ENCODE measurements at regions not wholly inside any gene's neighbourhood (a gene's known extent, or its start where the extent isn't known, plus 50 kb on each side); places are given as distances from the start of the nearest gene placed in this dataset.

GRCh38 chr13:92963029-92963428 is 263.6 kb upstream of the GPC6 start:
- DNase-seq = no peak
- no peak overlapping the region for H3K4me2 ChIP-seq
- H3K4me1 ChIP-seq (ENCODE audit: control insufficient read depth in 1 of 2, insufficient read depth in 2 of 2, low read depth in 1 of 2, low read length in 1 of 2) = no peaks in the 10 kb centered on the region
- no peaks in the 10 kb centered on the region for H3K9me2 ChIP-seq
- no peak overlapping the region for H3K9ac ChIP-seq
- POLR2A ChIA-PET = no interaction called here
- no peaks in the 10 kb centered on the region for H3K36me3 ChIP-seq (replicated peaks in 1 of 2; ENCODE audit: control insufficient read depth in 1 of 2, insufficient read depth in 2 of 2, low read length in 1 of 2)
- no peaks in the 10 kb centered on the region for H4K20me1 ChIP-seq (ENCODE audit: insufficient read depth)
- 80% methylated on average over 1 of the region's 1 CpG for WGBS (ENCODE audit: low lambda C conversion rate)
- no peaks in the 10 kb centered on the region for H3K79me2 ChIP-seq (ENCODE audit: insufficient read depth)
- H3K4me3 ChIP-seq (ENCODE audit: low read depth in 2 of 2, low read length in 1 of 2) = no peak overlapping the region
- TF ChIP-seq FOSL2 (IDR thresholded peaks at IDR 0.05; ENCODE audit: borderline replicate concordance, low read depth) = no peak
- TF ChIP-seq JUND (IDR thresholded peaks at IDR 0.05) = no peak
- TF ChIP-seq MXI1 (IDR thresholded peaks at IDR 0.05; ENCODE audit: low read depth, low read length) = no peak
- no peak for TF ChIP-seq FOXM1 (IDR thresholded peaks at IDR 0.05; ENCODE audit: low read depth)
- no peak for TF ChIP-seq RCOR1 (IDR thresholded peaks at IDR 0.05; ENCODE audit: low read length)
- TF ChIP-seq EZH2phosphoT487 (IDR thresholded peaks at IDR 0.05; ENCODE audit: borderline replicate concordance, low read depth) = no peak
- no peak for TF ChIP-seq SIN3A (IDR thresholded peaks at IDR 0.05; ENCODE audit: borderline replicate concordance, low read depth, low read length)
- TF ChIP-seq RAD21 (IDR thresholded peaks at IDR 0.05; ENCODE audit: low read length) = no peak
- no peak for TF ChIP-seq FOXJ3 (CRISPR knock-in tag; IDR thresholded peaks at IDR 0.05)
- TF ChIP-seq CTCF (IDR thresholded peaks at IDR 0.05) = no peak
- no peak for TF ChIP-seq YY1 (IDR thresholded peaks at IDR 0.05; ENCODE audit: low read depth)
- TF ChIP-seq POLR2AphosphoS5 (IDR thresholded peaks at IDR 0.05; ENCODE audit: low read depth, low read length) = no peak
- CTCF ChIA-PET = interaction anchor here (1.1 kb wide), 1 partner anchor 28 kb away, joined by 3 read pairs; no protein-coding TSS in a partner anchor
- H3F3A ChIP-seq (replicated peaks; ENCODE audit: insufficient read depth) = no peaks in the 10 kb centered on the region
- no peak overlapping the region for H2AFZ ChIP-seq (ENCODE audit: low read depth)
- no peaks in the 10 kb centered on the region for H3K27me3 ChIP-seq (ENCODE audit: insufficient read depth)
- H3K27ac ChIP-seq (ENCODE audit: low read depth in 2 of 2, low read length in 1 of 2) = no peak overlapping the region
- H3K9me3 ChIP-seq = no peaks in the 10 kb centered on the region

GRCh38 chr13:92966341-92966740 is 260.3 kb upstream of the GPC6 start:
- WGBS (ENCODE audit: low lambda C conversion rate) = 81% methylated on average over 8 of the region's 8 CpGs
- Histone ChIP-seq H4K20me1 (ENCODE audit: insufficient read depth) (no peaks in the 10 kb centered on the region), H2AFZ (ENCODE audit: low read depth) (no peak overlapping the region), H3K9me2 (no peaks in the 10 kb centered on the region), H3K79me2 (ENCODE audit: insufficient read depth) (no peaks in the 10 kb centered on the region), H3K27ac (ENCODE audit: low read depth in 2 of 2, low read length in 1 of 2) (no peak overlapping the region), H3K27me3 (ENCODE audit: insufficient read depth) (no peaks in the 10 kb centered on the region), H3K4me3 (ENCODE audit: low read depth in 2 of 2, low read length in 1 of 2) (no peak overlapping the region), H3K9me3 (no peaks in the 10 kb centered on the region), H3F3A (replicated peaks; ENCODE audit: insufficient read depth) (no peaks in the 10 kb centered on the region), H3K9ac (no peak overlapping the region), H3K36me3 (replicated peaks in 1 of 2; ENCODE audit: control insufficient read depth in 1 of 2, insufficient read depth in 2 of 2, low read length in 1 of 2) (no peaks in the 10 kb centered on the region), H3K4me2 (no peak overlapping the region), H3K4me1 (ENCODE audit: control insufficient read depth in 1 of 2, insufficient read depth in 2 of 2, low read depth in 1 of 2, low read length in 1 of 2) (no peaks in the 10 kb centered on the region)
- CTCF ChIA-PET = no interaction called here
- no peak for DNase-seq
- TF ChIP-seq NFIC (IDR thresholded peaks at IDR 0.05; ENCODE audit: borderline replicate concordance) (no peak), FOXJ3 (CRISPR knock-in tag; IDR thresholded peaks at IDR 0.05) (no peak), MAX (IDR thresholded peaks at IDR 0.05; ENCODE audit: low read depth) (no peak), JUND (IDR thresholded peaks at IDR 0.05) (no peak), ELF1 (IDR thresholded peaks at IDR 0.05) (no peak), YY1 (IDR thresholded peaks at IDR 0.05; ENCODE audit: low read depth) (no peak), RXRA (IDR thresholded peaks at IDR 0.05; ENCODE audit: borderline replicate concordance, low read depth) (no peak), RCOR1 (IDR thresholded peaks at IDR 0.05; ENCODE audit: low read length) (no peak), FOXM1 (IDR thresholded peaks at IDR 0.05; ENCODE audit: low read depth) (no peak), IRF3 (IDR thresholded peaks at IDR 0.05; ENCODE audit: low read depth, low read length) (no peak), NRF1 (IDR thresholded peaks at IDR 0.05; ENCODE audit: low read depth, low read length) (no peak), USF1 (IDR thresholded peaks at IDR 0.05; ENCODE audit: borderline replicate concordance, low read depth) (no peak), TCF12 (IDR thresholded peaks at IDR 0.05) (no peak), TAF1 (IDR thresholded peaks at IDR 0.05; ENCODE audit: borderline replicate concordance, low read depth, low read length) (no peak)
- POLR2A ChIA-PET = no interaction called here

All from SK-N-SH (cell line).